SK-N-SH (cell line): ENCODE measurements at regions not wholly inside any gene's neighbourhood (a gene's known extent, or its start where the extent isn't known, plus 50 kb on each side); places are given as distances from the start of the nearest gene placed in this dataset.

ENCODE experiments used
- CTCF ChIA-PET: fragments of 300-600, 350-600 bp; formaldehyde crosslinking; extraction: SDS; loops from one replicate; lab custom pipeline; 2021; lab: Yijun Ruan, JAX
- POLR2A ChIA-PET: fragments of 350-600 bp; sonication (Branson Sonifier 250); formaldehyde crosslinking; extraction: SDS; loops from one replicate; lab custom pipeline; 2020; ENCODE audit warnings: antibody characterized with exemption, inconsistent platforms; lab: Yijun Ruan, JAX
- DNase-seq: peaks from one replicate; pipeline ENCODE4 v3.0.0; 2012
- H2AFZ ChIP-seq: fragments of 200-600 bp; sonication (generic); 2 replicates; pipeline ENCODE4 v1.8.1; 2016; ENCODE audit warnings: antibody characterized with exemption, mild to moderate bottlenecking, low read depth
- H3F3A ChIP-seq: fragments of 200-600 bp; sonication (generic); replicated peaks from 2 replicates; pipeline ENCODE3; 2016; ENCODE audit warnings: antibody characterized with exemption, mild to moderate bottlenecking; ENCODE audit not compliant: insufficient read depth
- H3K27ac ChIP-seq, 2 experiments: fragments of 200-500 bp in 1 of 2; fragments of 200-600 bp in 1 of 2; sonication (Bioruptor generic) in 1 of 2; sonication (generic), shearing (Covaris generic) in 1 of 2; 2 replicates each; pipeline versions ENCODE4 v1.5.1 to v1.6.1; 2014 to 2016; ENCODE audit warnings: low read depth in 2 of 2, inconsistent platforms in 1 of 2, low read length in 1 of 2, mild to moderate bottlenecking in 1 of 2, mixed read lengths in 1 of 2
- H3K27me3 ChIP-seq: fragments of 200-600 bp; sonication (generic), shearing (Covaris generic); 2 replicates; pipeline ENCODE4 v1.6.1; 2016; ENCODE audit warnings: mixed run types; ENCODE audit not compliant: insufficient read depth
- H3K36me3 ChIP-seq, 2 experiments: fragments of 200-500 bp in 1 of 2; fragments of 200-600 bp in 1 of 2; sonication (Bioruptor generic) in 1 of 2; sonication (generic) in 1 of 2; replicated peaks in 1 of 2; 2 replicates each; pipeline versions ENCODE3 to v1.5.1; 2014 to 2016; ENCODE audit warnings: low read length in 1 of 2, mild to moderate bottlenecking in 1 of 2; ENCODE audit not compliant: insufficient read depth in 2 of 2, control insufficient read depth in 1 of 2
- H3K4me1 ChIP-seq, 2 experiments: fragments of 200-500 bp in 1 of 2; fragments of 200-600 bp in 1 of 2; sonication (Bioruptor generic) in 1 of 2; sonication (generic), shearing (Covaris generic) in 1 of 2; 2 replicates each; pipeline versions ENCODE4 v1.5.1 to v1.6.1; 2014 to 2016; ENCODE audit warnings: low read depth in 1 of 2, low read length in 1 of 2, mixed run types in 1 of 2; ENCODE audit not compliant: insufficient read depth in 2 of 2, control insufficient read depth in 1 of 2
- H3K4me2 ChIP-seq: fragments of 200-600 bp; sonication (generic), shearing (Covaris generic); 2 replicates; pipeline ENCODE4 v1.6.1; 2017; ENCODE audit warnings: mixed run types
- H3K4me3 ChIP-seq, 2 experiments: fragments of 200-500 bp in 1 of 2; fragments of 200-600 bp in 1 of 2; sonication (Bioruptor generic) in 1 of 2; sonication (generic), shearing (Covaris generic) in 1 of 2; 2 replicates each; pipeline versions ENCODE4 v1.5.1 to v1.8.1; 2014 to 2016; ENCODE audit warnings: low read depth in 2 of 2, inconsistent platforms in 1 of 2, low read length in 1 of 2, mild to moderate bottlenecking in 1 of 2, mixed read lengths in 1 of 2, moderate library complexity in 1 of 2
- H3K79me2 ChIP-seq: fragments of 200-600 bp; sonication (generic); 2 replicates; pipeline ENCODE4 v1.8.1; 2017; ENCODE audit warnings: mild to moderate bottlenecking; ENCODE audit not compliant: insufficient read depth
- H3K9ac ChIP-seq: fragments of 200-600 bp; sonication (generic); 2 replicates; pipeline ENCODE4 v1.6.1; 2017; ENCODE audit warnings: mixed run types
- H3K9me2 ChIP-seq: fragments of 200-600 bp; sonication (generic); 2 replicates; pipeline ENCODE4 v1.6.1; 2017; ENCODE audit warnings: mixed run types
- H3K9me3 ChIP-seq: fragments of 200-600 bp; sonication (generic); 2 replicates; pipeline ENCODE4 v1.6.1; 2017; ENCODE audit warnings: mixed run types, mild to moderate bottlenecking, moderate library complexity
- H4K20me1 ChIP-seq: fragments of 200-600 bp; sonication (generic); 2 replicates; pipeline ENCODE4 v1.6.1; 2017; ENCODE audit warnings: mild to moderate bottlenecking, mixed run types; ENCODE audit not compliant: insufficient read depth
- ELF1 ChIP-seq: IDR thresholded peaks from 2 replicates; pipeline ENCODE4 v1.4.0; 2012
- EZH2phosphoT487 ChIP-seq: fragments of 200-600 bp; sonication (generic); IDR thresholded peaks from 2 replicates; pipeline ENCODE4 v1.6.1; 2017; ENCODE audit warnings: low read depth, mixed run types, mild to moderate bottlenecking, antibody characterized with exemption, moderate library complexity, borderline replicate concordance
- FOXJ3 ChIP-seq: sonication (generic); formaldehyde crosslinking; IDR thresholded peaks from 2 replicates; pipeline ENCODE4 v1.5.1; 2020; ENCODE audit warnings: mild to moderate bottlenecking, missing genetic modification reagents
- FOXM1 ChIP-seq: IDR thresholded peaks from 2 replicates; pipeline ENCODE4 v1.4.0; 2012; ENCODE audit warnings: low read depth, mild to moderate bottlenecking
- GABPA ChIP-seq: IDR thresholded peaks from 2 replicates; pipeline ENCODE4 v1.4.0; 2012; ENCODE audit warnings: low read depth, mild to moderate bottlenecking
- MEF2A ChIP-seq: IDR thresholded peaks from 2 replicates; pipeline ENCODE4 v1.4.0; 2012; ENCODE audit warnings: low read depth, borderline replicate concordance
- MXI1 ChIP-seq: IDR thresholded peaks from 2 replicates; pipeline ENCODE4 v1.6.1; 2012; ENCODE audit warnings: mild to moderate bottlenecking, low read depth, low read length, improper control_type of control experiment
- NFIC ChIP-seq: IDR thresholded peaks from 2 replicates; pipeline ENCODE4 v1.4.0; 2012; ENCODE audit warnings: borderline replicate concordance
- NRF1 ChIP-seq: IDR thresholded peaks from 2 replicates; pipeline ENCODE4 v1.6.1; 2012; ENCODE audit warnings: low read depth, mild to moderate bottlenecking, low read length
- POLR2AphosphoS5 ChIP-seq: IDR thresholded peaks from 2 replicates; pipeline ENCODE4 v1.6.1; 2012; ENCODE audit warnings: low read depth, low read length
- RFX5 ChIP-seq: IDR thresholded peaks from 2 replicates; pipeline ENCODE4 v1.6.1; 2012; ENCODE audit warnings: mild to moderate bottlenecking, improper control_type of control experiment, low read length
- SIN3A ChIP-seq: IDR thresholded peaks from 2 replicates; pipeline ENCODE4 v1.6.1; 2012; ENCODE audit warnings: low read depth, mild to moderate bottlenecking, low read length, moderate library complexity, borderline replicate concordance
- TAF1 ChIP-seq: IDR thresholded peaks from 2 replicates; pipeline ENCODE4 v1.6.1; 2012; ENCODE audit warnings: low read depth, mild to moderate bottlenecking, low read length, moderate library complexity, borderline replicate concordance
- TCF12 ChIP-seq: IDR thresholded peaks from 2 replicates; pipeline ENCODE4 v1.4.0; 2012
- TEAD4 ChIP-seq: IDR thresholded peaks from 2 replicates; pipeline ENCODE4 v1.4.0; 2012; ENCODE audit warnings: mild to moderate bottlenecking, borderline replicate concordance; ENCODE audit not compliant: insufficient read depth
- YY1 ChIP-seq: IDR thresholded peaks from 2 replicates; pipeline ENCODE4 v1.4.0; 2012; ENCODE audit warnings: low read depth, mild to moderate bottlenecking
- ZBTB33 ChIP-seq: IDR thresholded peaks from 2 replicates; pipeline ENCODE4 v1.4.0; 2012; ENCODE audit warnings: low read depth, borderline replicate concordance
- WGBS: methylation state at CpG from one replicate; pipeline ENCODE4 v1.1.6; 2017; ENCODE audit warnings: low lambda C conversion rate; 5-methylcytosine and 5-hydroxymethylcytosine counted together
- TF ChIP-seq, protein P1 (sequence below): IDR thresholded peaks from 2 replicates; pipeline ENCODE4 v1.4.0; 2012; ENCODE audit warnings: low read depth

DNA sequence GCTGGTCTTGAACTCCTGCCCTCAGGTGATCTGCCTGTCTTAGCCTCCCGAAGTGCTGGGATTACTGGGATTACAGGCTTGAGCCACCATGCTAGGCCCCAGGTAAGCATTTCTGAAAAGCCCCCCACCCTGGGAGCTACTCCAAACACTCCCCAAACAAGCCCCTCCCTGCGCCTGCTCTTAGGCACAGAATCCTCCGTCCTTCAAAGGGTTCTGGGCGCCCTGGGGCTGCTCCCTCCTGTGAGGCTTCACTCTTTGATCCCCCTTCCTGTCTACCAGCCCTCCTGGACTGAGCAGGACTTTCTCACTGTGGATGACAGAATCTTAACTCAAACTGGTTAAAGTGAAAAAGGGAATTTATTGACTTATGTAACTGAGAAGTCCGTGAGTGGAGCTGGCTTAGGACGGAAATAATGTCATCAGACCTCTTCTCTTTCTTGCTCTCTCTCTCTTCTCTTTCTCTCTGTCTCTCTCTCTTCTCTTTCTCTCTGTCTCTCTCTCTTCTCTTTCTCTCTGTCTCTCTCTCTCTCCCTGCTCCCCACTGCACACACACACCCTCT, 66.9 kb upstream of the CLMN start:
- WGBS = 76% methylated on average over 6 of the region's 6 CpGs
- no peak overlapping the region for H3K4me3 ChIP-seq
- peaks cover 0 to 14% of the 10 kb centered on the region in 2 experiments; a peak in 1 of 4 replicates for H3K4me1 ChIP-seq
- no peak overlapping the region for H3K4me2 ChIP-seq
- no peak for DNase-seq
- no peaks in the 10 kb centered on the region for H3K27me3 ChIP-seq
- no peaks in the 10 kb centered on the region for H4K20me1 ChIP-seq
- no peak overlapping the region for H3K27ac ChIP-seq
- H3K9me2 ChIP-seq = no peaks in the 10 kb centered on the region
- H3K9ac ChIP-seq = no peak overlapping the region
- H2AFZ ChIP-seq = no peak overlapping the region
- CTCF ChIA-PET = no interaction called here
- TF ChIP-seq FOXJ3 (CRISPR knock-in tag) (no peak), SIN3A (no peak), RFX5 (no peak), ELF1 (no peak), FOXM1 (no peak), YY1 (no peak), MXI1 (no peak), EZH2phosphoT487 (no peak), GABPA (no peak), TEAD4 (no peak), POLR2AphosphoS5 (no peak), NRF1 (no peak)
- TF ChIP-seq, protein P1, sequence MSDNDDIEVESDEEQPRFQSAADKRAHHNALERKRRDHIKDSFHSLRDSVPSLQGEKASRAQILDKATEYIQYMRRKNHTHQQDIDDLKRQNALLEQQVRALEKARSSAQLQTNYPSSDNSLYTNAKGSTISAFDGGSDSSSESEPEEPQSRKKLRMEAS = no peak
- POLR2A ChIA-PET = interaction anchor here (0.6 kb wide), 1 partner anchor 121 kb away, joined by 6 read pairs; no protein-coding TSS in a partner anchor
- no peaks in the 10 kb centered on the region for H3K79me2 ChIP-seq
- H3F3A ChIP-seq = no peaks in the 10 kb centered on the region
- no peaks in the 10 kb centered on the region for H3K36me3 ChIP-seq
- no peaks in the 10 kb centered on the region for H3K9me3 ChIP-seq

- Histone ChIP-seq H3K9me3 (no peaks in the 10 kb centered on the region), H3K4me3 (no peak overlapping the region), H3K79me2 (no peaks in the 10 kb centered on the region), H3K4me2 (no peak overlapping the region), H3K4me1 (peaks cover 0 to 14% of the 10 kb centered on the region in 2 experiments; a peak in 1 of 4 replicates), H3K9ac (no peak overlapping the region), H3K27ac (no peak overlapping the region), H3K27me3 (no peaks in the 10 kb centered on the region), H3K36me3 (no peaks in the 10 kb centered on the region), H2AFZ (no peak overlapping the region), H4K20me1 (no peaks in the 10 kb centered on the region), H3K9me2 (no peaks in the 10 kb centered on the region), H3F3A (no peaks in the 10 kb centered on the region)
- WGBS = 43% methylated on average over 6 of the region's 6 CpGs
- POLR2A ChIA-PET = interaction anchor here (0.6 kb wide), 1 partner anchor 120 kb away, joined by 6 read pairs; no protein-coding TSS in a partner anchor
- CTCF ChIA-PET = no interaction called here
- TF ChIP-seq POLR2AphosphoS5 (no peak), TAF1 (no peak), ZBTB33 (no peak), TCF12 (no peak), MEF2A (no peak), GABPA (no peak), NFIC (no peak)
- DNase-seq = no peak
Measured at GRCh38 chr14:95385701-95386100, 66.0 kb upstream of the CLMN start.
